GM18858 (cell line): ENCODE measurements at regions not wholly inside any gene's neighbourhood (a gene's known extent, or its start where the extent isn't known, plus 50 kb on each side); places are given as distances from the start of the nearest gene placed in this dataset.
"Not testable (repeated sequence)": the region's sequence is repeated elsewhere in the genome, so short reads cannot be mapped to it uniquely, and the experiment has no call there.

Experiments used
- ATAC-seq: cut with Tn5 transposase; IDR thresholded peaks from one replicate; pipeline ENCODE4 v1.9.1; 2021; ENCODE audit not compliant: unreplicated experiment

- ATAC-seq: not testable (repeated sequence)
These were observed 712.5 kb upstream of the ADGRB3 start for GRCh38 chr6:67922588-67922987.

- not testable (repeated sequence) for ATAC-seq
These were observed 715.0 kb upstream of the ADGRB3 start for GRCh38 chr6:67920040-67920439.

GRCh38 chr6:67916399-67916798 lies 718.7 kb upstream of the ADGRB3 start:
- no peak for ATAC-seq

GRCh38 chr6:67914419-67914818 lies 720.7 kb upstream of the ADGRB3 start:
- ATAC-seq: no peak

- no peak for ATAC-seq
These were observed 725.7 kb upstream of the ADGRB3 start for GRCh38 chr6:67909354-67909753.

GRCh38 chr6:67908379-67908778 lies 726.7 kb upstream of the ADGRB3 start:
- ATAC-seq: no peak

- not testable (repeated sequence) for ATAC-seq
These were observed 730.3 kb upstream of the ADGRB3 start for GRCh38 chr6:67904735-67905134.

- no peak for ATAC-seq
These were observed 736.2 kb upstream of the ADGRB3 start for GRCh38 chr6:67898875-67899274.

GRCh38 chr6:67897998-67898607 lies 737.0 kb upstream of the ADGRB3 start:
- ATAC-seq: no peak

- no peak for ATAC-seq
These were observed 738.6 kb upstream of the ADGRB3 start for GRCh38 chr6:67896476-67896875.

GRCh38 chr6:67889682-67889995 lies 745.4 kb upstream of the ADGRB3 start:
- ATAC-seq: no peak

- ATAC-seq: no peak
These were observed 746.0 kb upstream of the ADGRB3 start for GRCh38 chr6:67888886-67889681.

- ATAC-seq: no peak
These were observed 746.6 kb upstream of the ADGRB3 start for GRCh38 chr6:67888546-67888885.

GRCh38 chr6:67887747-67888545 lies 747.1 kb upstream of the ADGRB3 start:
- ATAC-seq: no peak

- ATAC-seq: no peak
These were observed 747.7 kb upstream of the ADGRB3 start for GRCh38 chr6:67887419-67887746.

GRCh38 chr6:67886840-67887292 lies 748.2 kb upstream of the ADGRB3 start:
- ATAC-seq: no peak

- ATAC-seq: no peak
These were observed 748.9 kb upstream of the ADGRB3 start for GRCh38 chr6:67886036-67886707.

- no peak for ATAC-seq
These were observed 749.7 kb upstream of the ADGRB3 start for GRCh38 chr6:67885081-67886033.

- ATAC-seq: no peak
These were observed 750.6 kb upstream of the ADGRB3 start for GRCh38 chr6:67884442-67884841.
